ENCODE measurements at regions not wholly inside any gene's neighbourhood (a gene's known extent, or its start where the extent isn't known, plus 50 kb on each side); places are given as distances from the start of the nearest gene placed in this dataset.

DNA sequence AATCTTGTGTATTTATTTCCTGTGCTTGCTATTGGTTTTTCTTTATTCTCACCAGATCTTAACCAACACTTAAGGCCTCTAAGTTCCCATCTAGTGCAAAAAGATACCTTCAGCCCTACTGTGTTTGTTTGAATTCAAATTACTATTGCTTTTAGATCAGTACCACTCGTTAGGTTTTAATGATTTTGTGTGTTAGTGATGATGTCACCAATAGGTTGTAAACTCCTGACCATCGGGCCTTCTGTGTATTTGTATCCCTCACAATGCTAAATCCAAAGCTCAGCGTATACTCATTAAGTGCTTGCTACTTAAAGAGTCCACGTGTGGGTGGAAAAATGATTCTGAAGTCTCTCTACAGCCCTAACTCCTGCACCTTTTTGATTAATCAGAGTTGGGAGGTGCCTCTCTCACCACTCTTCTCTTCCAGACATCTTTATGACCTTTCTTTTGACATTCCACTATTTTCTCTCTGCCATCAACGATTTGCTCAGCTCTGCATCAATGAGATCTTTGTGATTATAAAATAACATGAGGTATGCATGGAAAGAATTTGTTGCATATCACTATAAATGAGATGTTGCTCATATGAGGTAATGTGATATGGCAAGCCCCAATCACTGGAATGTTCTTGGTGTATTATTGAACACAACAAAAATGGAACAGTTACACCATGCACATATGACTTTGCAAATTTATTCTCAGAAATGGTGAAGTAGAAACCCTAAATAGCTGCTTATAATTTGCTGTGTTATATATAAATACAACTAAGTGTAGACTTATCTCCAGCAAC, 55.1 kb upstream of the LAMA2 start:
- FAIRE-seq = no peak

DNA sequence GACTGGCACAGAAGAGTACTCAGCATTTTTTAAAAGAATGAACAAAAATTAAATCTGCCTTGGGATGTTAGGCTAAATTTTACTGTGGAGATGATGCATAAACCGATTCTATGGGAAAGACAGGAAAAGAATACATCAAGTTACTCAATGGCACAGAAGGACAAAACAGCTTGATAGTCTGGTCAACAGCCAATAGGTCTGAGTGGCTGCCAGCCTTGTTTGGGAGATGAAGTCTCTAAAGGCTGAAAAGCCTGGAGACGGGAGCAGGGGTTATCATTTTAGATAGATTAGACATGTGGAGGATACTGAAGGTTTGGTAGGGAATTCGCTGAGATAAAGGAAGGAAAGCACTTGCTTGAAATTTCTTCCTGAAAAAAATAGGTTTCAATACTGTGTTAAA, 56.3 kb upstream of the LAMA2 start:
- no peaks in the 10 kb centered on the region for H3K4me1 ChIP-seq (ENCODE audit: control insufficient read depth, extremely low read depth, insufficient read depth, low read length)
- no peaks in the 10 kb centered on the region for H4K20me1 ChIP-seq (ENCODE audit: control insufficient read depth, extremely low read depth, insufficient read depth, low read length)
- FAIRE-seq = no peak
- no peaks in the 10 kb centered on the region for H3K9me3 ChIP-seq (ENCODE audit: control insufficient read depth, low read depth, low read length)
- H3K36me3 ChIP-seq (ENCODE audit: control insufficient read depth in 2 of 2, extremely low read depth in 1 of 2, insufficient read depth in 2 of 2, low read length in 2 of 2) = no peaks in the 10 kb centered on the region
- peaks cover 9% of the 10 kb centered on the region for H3K27me3 ChIP-seq (ENCODE audit: control insufficient read depth, extremely low read depth, insufficient read depth, low read length)
- no peak overlapping the region for H2AFZ ChIP-seq (ENCODE audit: control insufficient read depth, low read length)
- DNase-seq (ENCODE audit: low read depth, low spot score) = no peak
- H3K4me2 ChIP-seq (ENCODE audit: control insufficient read depth, extremely low read depth, insufficient read depth, low read depth, low read length) = no peak overlapping the region
- TF ChIP-seq, protein P1, sequence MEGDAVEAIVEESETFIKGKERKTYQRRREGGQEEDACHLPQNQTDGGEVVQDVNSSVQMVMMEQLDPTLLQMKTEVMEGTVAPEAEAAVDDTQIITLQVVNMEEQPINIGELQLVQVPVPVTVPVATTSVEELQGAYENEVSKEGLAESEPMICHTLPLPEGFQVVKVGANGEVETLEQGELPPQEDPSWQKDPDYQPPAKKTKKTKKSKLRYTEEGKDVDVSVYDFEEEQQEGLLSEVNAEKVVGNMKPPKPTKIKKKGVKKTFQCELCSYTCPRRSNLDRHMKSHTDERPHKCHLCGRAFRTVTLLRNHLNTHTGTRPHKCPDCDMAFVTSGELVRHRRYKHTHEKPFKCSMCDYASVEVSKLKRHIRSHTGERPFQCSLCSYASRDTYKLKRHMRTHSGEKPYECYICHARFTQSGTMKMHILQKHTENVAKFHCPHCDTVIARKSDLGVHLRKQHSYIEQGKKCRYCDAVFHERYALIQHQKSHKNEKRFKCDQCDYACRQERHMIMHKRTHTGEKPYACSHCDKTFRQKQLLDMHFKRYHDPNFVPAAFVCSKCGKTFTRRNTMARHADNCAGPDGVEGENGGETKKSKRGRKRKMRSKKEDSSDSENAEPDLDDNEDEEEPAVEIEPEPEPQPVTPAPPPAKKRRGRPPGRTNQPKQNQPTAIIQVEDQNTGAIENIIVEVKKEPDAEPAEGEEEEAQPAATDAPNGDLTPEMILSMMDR (optimal IDR thresholded peaks at IDR 0.05 in 1 of 3, IDR thresholded peaks at IDR 0.05 in 1 of 3, conservative IDR thresholded peaks at IDR 0.05 in 1 of 3; ENCODE audit: extremely low read depth in 1 of 3, insufficient read depth in 2 of 3, low read length in 3 of 3) = no peak
- no peak for TF ChIP-seq EZH2 (IDR thresholded peaks at IDR 0.05; ENCODE audit: low read length)
- dilution Hi-C loops (cut with MboI; ENCODE audit: extremely low pct_ligation_motif_present, low sequenced_read_pairs) = no loop called here
- no peaks in the 10 kb centered on the region for H3K79me2 ChIP-seq (ENCODE audit: control insufficient read depth, insufficient read depth, low read length)
- no peak overlapping the region for H3K4me3 ChIP-seq (ENCODE audit: control insufficient read depth in 2 of 3, extremely low read depth in 1 of 3, insufficient read depth in 2 of 3, low read depth in 1 of 3, low read length in 3 of 3)
- H3K27ac ChIP-seq (ENCODE audit: control insufficient read depth, insufficient read depth, low read length) = no peak overlapping the region
- H3K9me1 ChIP-seq (ENCODE audit: control insufficient read depth, extremely low read depth, insufficient read depth, low read length) = no peaks in the 10 kb centered on the region
- H3K9ac ChIP-seq (ENCODE audit: control insufficient read depth, extremely low read depth, insufficient read depth, low read length) = no peak overlapping the region

More for the DNA sequence above, 55.1 kb upstream of the LAMA2 start:
- no peak overlapping the region for H2AFZ ChIP-seq (ENCODE audit: control insufficient read depth, low read length)
- no peak overlapping the region for H3K4me2 ChIP-seq (ENCODE audit: control insufficient read depth, extremely low read depth, insufficient read depth, low read depth, low read length)
- H3K36me3 ChIP-seq (ENCODE audit: control insufficient read depth in 2 of 2, extremely low read depth in 1 of 2, insufficient read depth in 2 of 2, low read length in 2 of 2) = no peaks in the 10 kb centered on the region
- H3K79me2 ChIP-seq (ENCODE audit: control insufficient read depth, insufficient read depth, low read length) = no peaks in the 10 kb centered on the region
- H3K27ac ChIP-seq (ENCODE audit: control insufficient read depth, insufficient read depth, low read length) = no peak overlapping the region
- dilution Hi-C loops (cut with MboI; ENCODE audit: extremely low pct_ligation_motif_present, low sequenced_read_pairs) = no loop called here
- H3K9ac ChIP-seq (ENCODE audit: control insufficient read depth, extremely low read depth, insufficient read depth, low read length) = no peak overlapping the region
- no peaks in the 10 kb centered on the region for H4K20me1 ChIP-seq (ENCODE audit: control insufficient read depth, extremely low read depth, insufficient read depth, low read length)
- peaks cover 6% of the 10 kb centered on the region for H3K27me3 ChIP-seq (ENCODE audit: control insufficient read depth, extremely low read depth, insufficient read depth, low read length)
- H3K4me1 ChIP-seq (ENCODE audit: control insufficient read depth, extremely low read depth, insufficient read depth, low read length) = no peaks in the 10 kb centered on the region
- no peak for DNase-seq (ENCODE audit: low read depth, low spot score)
- no peaks in the 10 kb centered on the region for H3K9me1 ChIP-seq (ENCODE audit: control insufficient read depth, extremely low read depth, insufficient read depth, low read length)
- no peaks in the 10 kb centered on the region for H3K9me3 ChIP-seq (ENCODE audit: control insufficient read depth, low read depth, low read length)
- TF ChIP-seq, protein P1 (optimal IDR thresholded peaks at IDR 0.05 in 1 of 3, IDR thresholded peaks at IDR 0.05 in 1 of 3, conservative IDR thresholded peaks at IDR 0.05 in 1 of 3; ENCODE audit: extremely low read depth in 1 of 3, insufficient read depth in 2 of 3, low read length in 3 of 3) = no peak
- TF ChIP-seq EZH2 (IDR thresholded peaks at IDR 0.05; ENCODE audit: low read length) = no peak
- no peak overlapping the region for H3K4me3 ChIP-seq (ENCODE audit: control insufficient read depth in 2 of 3, extremely low read depth in 1 of 3, insufficient read depth in 2 of 3, low read depth in 1 of 3, low read length in 3 of 3)
